Vagina (tissue), 2 donors: ENCODE measurements at regions not wholly inside any gene's neighbourhood (a gene's known extent, or its start where the extent isn't known, plus 50 kb on each side); places are given as distances from the start of the nearest gene placed in this dataset.

Source experiments
- POLR2A ChIP-seq, 2 donors: fragments of 450-650 bp; IDR thresholded peaks; one replicate each; pipeline ENCODE4 v1.6.1; 2017; ENCODE audit warnings: antibody characterized with exemption in 2 of 2, mild to moderate bottlenecking in 2 of 2, moderate library complexity in 2 of 2
- TF ChIP-seq, protein P1 (sequence below), 3 experiments: fragments of 450-650 bp in 2 of 3; fragments of 200-600 bp in 1 of 3; sonication (generic) in 1 of 3; IDR thresholded peaks; one replicate each; pipeline ENCODE4 v1.5.1; 2017 to 2019; ENCODE audit warnings: antibody characterized with exemption in 3 of 3, mild to moderate bottlenecking in 2 of 3, moderate library complexity in 2 of 3

DNA sequence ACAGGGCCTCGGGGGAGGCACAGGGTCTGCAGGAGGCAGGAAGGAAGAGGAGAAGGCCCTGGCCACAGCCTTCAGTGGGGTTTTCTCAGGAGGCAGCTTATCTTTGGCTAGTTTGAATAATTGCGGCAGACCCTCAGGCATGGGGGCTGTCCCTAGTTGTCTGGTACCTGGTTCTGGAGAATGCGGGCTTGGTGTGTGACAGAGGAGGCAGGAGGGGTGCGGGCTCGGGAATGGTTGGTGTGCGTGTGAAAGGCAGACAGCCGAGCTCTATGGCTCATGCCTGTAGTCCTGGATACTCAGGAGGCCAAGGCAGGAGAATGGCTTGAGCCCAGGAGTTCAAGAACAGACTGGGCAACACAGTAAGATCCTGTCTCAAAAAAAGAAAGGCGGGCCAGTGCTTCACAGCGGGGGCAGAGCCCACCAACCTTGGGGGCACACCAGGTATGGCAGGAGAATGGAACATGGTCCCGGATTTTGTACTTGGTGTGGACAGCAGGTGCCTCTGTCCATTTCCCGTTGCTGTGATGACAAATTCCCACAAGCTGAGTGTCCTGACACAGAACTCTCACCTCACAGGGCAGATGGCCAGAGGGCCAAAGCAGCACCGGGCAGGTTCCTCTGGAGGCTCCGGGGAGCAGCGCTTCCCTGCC lies 640.6 kb downstream of the TBC1D22A start:
- TF ChIP-seq, protein P1, sequence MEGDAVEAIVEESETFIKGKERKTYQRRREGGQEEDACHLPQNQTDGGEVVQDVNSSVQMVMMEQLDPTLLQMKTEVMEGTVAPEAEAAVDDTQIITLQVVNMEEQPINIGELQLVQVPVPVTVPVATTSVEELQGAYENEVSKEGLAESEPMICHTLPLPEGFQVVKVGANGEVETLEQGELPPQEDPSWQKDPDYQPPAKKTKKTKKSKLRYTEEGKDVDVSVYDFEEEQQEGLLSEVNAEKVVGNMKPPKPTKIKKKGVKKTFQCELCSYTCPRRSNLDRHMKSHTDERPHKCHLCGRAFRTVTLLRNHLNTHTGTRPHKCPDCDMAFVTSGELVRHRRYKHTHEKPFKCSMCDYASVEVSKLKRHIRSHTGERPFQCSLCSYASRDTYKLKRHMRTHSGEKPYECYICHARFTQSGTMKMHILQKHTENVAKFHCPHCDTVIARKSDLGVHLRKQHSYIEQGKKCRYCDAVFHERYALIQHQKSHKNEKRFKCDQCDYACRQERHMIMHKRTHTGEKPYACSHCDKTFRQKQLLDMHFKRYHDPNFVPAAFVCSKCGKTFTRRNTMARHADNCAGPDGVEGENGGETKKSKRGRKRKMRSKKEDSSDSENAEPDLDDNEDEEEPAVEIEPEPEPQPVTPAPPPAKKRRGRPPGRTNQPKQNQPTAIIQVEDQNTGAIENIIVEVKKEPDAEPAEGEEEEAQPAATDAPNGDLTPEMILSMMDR (IDR thresholded peaks at IDR 0.05) = no peak
- no peak for TF ChIP-seq POLR2A (IDR thresholded peaks at IDR 0.05)
